GM23338 (cell line): ENCODE measurements at regions not wholly inside any gene's neighbourhood (a gene's known extent, or its start where the extent isn't known, plus 50 kb on each side); places are given as distances from the start of the nearest gene placed in this dataset.

Experiments
- EZH2 ChIP-seq: fragments of 200-600 bp; sonication (generic); IDR thresholded peaks from one replicate; pipeline ENCODE4 v1.8.0; 2017; ENCODE audit warnings: antibody characterized with exemption, mild to moderate bottlenecking, low read depth; ENCODE audit not compliant: unreplicated experiment
- EZH2phosphoT487 ChIP-seq: fragments of 200-600 bp; sonication (generic); IDR thresholded peaks from one replicate; pipeline ENCODE4 v1.8.1; 2018; ENCODE audit warnings: antibody characterized with exemption; ENCODE audit not compliant: unreplicated experiment
- JUNB ChIP-seq: IDR thresholded peaks from one replicate; pipeline ENCODE4 v1.6.1; 2016; ENCODE audit warnings: antibody characterized with exemption; ENCODE audit not compliant: unreplicated experiment
- POLR2AphosphoS5 ChIP-seq: IDR thresholded peaks from 2 replicates; pipeline ENCODE4 v1.6.1; 2016; ENCODE audit warnings: antibody characterized with exemption, low read depth
- STAT1 ChIP-seq: IDR thresholded peaks from one replicate; pipeline ENCODE4 v1.6.1; 2016; ENCODE audit warnings: antibody characterized with exemption; ENCODE audit not compliant: unreplicated experiment
- ZNF331 ChIP-seq: fragments of 250-450 bp; sonication (Bioruptor Pico); IDR thresholded peaks from 2 replicates; pipeline ENCODE4 v1.5.0; 2020; ENCODE audit warnings: low read depth, mild to moderate bottlenecking, moderate library complexity
- TF ChIP-seq, protein P1 (sequence below): fragments of 250-450 bp; sonication (Bioruptor Pico); IDR thresholded peaks from 2 replicates; pipeline ENCODE4 v1.5.0; 2020; ENCODE audit warnings: mild to moderate bottlenecking, moderate library complexity
- TF ChIP-seq, protein P2 (sequence below), 2 experiments: fragments of 200-600 bp in 1 of 2; sonication (generic) in 1 of 2; conservative IDR thresholded peaks; 2 replicates each; pipeline versions ENCODE4 v1.5.1 to v1.6.1; 2016 to 2017; ENCODE audit warnings: antibody characterized with exemption in 2 of 2, low read depth in 2 of 2, mild to moderate bottlenecking in 2 of 2, moderate library complexity in 1 of 2
- TF ChIP-seq, protein P3 (sequence below): IDR thresholded peaks from one replicate; pipeline ENCODE4 v1.6.1; 2018; ENCODE audit warnings: antibody characterized with exemption; ENCODE audit not compliant: unreplicated experiment

DNA sequence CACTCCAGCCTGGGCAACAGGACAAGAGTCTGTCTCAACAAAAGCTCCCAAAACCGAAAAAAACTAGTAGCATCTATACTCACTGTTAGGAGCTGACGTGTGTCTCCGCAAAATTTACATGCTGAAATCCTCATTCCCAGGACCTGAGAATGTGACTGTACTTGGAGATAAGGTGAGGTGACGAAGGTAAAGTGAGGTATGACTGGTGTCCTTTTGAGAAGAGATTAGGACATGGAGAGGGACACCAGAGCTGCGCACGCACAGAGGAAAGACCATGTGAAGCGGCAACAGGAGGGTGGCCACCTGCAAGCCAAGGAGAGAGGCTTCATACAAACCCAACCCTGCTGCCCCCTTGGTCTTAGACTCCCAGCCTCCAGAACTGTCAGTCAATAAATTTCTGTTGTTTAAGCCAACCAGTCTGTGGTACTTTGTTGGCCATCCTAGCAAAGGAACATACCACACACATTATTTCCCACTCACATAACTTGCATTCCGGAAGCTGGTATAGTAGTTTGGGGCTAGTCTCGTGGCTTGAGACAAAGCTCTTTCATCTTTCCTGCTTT is 1154.0 kb upstream of the CELF2 start (continued):
- TF ChIP-seq, protein P1, sequence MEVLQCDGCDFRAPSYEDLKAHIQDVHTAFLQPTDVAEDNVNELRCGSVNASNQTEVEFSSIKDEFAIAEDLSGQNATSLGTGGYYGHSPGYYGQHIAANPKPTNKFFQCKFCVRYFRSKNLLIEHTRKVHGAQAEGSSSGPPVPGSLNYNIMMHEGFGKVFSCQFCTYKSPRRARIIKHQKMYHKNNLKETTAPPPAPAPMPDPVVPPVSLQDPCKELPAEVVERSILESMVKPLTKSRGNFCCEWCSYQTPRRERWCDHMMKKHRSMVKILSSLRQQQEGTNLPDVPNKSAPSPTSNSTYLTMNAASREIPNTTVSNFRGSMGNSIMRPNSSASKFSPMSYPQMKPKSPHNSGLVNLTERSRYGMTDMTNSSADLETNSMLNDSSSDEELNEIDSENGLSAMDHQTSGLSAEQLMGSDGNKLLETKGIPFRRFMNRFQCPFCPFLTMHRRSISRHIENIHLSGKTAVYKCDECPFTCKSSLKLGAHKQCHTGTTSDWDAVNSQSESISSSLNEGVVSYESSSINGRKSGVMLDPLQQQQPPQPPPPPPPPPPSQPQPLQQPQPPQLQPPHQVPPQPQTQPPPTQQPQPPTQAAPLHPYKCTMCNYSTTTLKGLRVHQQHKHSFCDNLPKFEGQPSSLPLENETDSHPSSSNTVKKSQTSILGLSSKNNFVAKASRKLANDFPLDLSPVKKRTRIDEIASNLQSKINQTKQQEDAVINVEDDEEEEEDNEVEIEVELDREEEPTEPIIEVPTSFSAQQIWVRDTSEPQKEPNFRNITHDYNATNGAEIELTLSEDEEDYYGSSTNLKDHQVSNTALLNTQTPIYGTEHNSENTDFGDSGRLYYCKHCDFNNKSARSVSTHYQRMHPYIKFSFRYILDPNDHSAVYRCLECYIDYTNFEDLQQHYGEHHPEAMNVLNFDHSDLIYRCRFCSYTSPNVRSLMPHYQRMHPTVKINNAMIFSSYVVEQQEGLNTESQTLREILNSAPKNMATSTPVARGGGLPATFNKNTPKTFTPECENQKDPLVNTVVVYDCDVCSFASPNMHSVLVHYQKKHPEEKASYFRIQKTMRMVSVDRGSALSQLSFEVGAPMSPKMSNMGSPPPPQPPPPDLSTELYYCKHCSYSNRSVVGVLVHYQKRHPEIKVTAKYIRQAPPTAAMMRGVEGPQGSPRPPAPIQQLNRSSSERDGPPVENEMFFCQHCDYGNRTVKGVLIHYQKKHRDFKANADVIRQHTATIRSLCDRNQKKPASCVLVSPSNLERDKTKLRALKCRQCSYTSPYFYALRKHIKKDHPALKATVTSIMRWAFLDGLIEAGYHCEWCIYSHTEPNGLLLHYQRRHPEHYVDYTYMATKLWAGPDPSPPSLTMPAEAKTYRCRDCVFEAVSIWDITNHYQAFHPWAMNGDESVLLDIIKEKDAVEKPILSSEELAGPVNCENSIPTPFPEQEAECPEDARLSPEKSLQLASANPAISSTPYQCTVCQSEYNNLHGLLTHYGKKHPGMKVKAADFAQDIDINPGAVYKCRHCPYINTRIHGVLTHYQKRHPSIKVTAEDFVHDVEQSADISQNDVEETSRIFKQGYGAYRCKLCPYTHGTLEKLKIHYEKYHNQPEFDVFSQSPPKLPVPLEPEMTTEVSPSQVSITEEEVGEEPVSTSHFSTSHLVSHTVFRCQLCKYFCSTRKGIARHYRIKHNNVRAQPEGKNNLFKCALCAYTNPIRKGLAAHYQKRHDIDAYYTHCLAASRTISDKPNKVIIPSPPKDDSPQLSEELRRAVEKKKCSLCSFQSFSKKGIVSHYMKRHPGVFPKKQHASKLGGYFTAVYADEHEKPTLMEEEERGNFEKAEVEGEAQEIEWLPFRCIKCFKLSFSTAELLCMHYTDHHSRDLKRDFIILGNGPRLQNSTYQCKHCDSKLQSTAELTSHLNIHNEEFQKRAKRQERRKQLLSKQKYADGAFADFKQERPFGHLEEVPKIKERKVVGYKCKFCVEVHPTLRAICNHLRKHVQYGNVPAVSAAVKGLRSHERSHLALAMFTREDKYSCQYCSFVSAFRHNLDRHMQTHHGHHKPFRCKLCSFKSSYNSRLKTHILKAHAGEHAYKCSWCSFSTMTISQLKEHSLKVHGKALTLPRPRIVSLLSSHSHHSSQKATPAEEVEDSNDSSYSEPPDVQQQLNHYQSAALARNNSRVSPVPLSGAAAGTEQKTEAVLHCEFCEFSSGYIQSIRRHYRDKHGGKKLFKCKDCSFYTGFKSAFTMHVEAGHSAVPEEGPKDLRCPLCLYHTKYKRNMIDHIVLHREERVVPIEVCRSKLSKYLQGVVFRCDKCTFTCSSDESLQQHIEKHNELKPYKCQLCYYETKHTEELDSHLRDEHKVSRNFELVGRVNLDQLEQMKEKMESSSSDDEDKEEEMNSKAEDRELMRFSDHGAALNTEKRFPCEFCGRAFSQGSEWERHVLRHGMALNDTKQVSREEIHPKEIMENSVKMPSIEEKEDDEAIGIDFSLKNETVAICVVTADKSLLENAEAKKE (CRISPR knock-in tag), result no peak
- no peak for TF ChIP-seq JUNB
- TF ChIP-seq, protein P2, sequence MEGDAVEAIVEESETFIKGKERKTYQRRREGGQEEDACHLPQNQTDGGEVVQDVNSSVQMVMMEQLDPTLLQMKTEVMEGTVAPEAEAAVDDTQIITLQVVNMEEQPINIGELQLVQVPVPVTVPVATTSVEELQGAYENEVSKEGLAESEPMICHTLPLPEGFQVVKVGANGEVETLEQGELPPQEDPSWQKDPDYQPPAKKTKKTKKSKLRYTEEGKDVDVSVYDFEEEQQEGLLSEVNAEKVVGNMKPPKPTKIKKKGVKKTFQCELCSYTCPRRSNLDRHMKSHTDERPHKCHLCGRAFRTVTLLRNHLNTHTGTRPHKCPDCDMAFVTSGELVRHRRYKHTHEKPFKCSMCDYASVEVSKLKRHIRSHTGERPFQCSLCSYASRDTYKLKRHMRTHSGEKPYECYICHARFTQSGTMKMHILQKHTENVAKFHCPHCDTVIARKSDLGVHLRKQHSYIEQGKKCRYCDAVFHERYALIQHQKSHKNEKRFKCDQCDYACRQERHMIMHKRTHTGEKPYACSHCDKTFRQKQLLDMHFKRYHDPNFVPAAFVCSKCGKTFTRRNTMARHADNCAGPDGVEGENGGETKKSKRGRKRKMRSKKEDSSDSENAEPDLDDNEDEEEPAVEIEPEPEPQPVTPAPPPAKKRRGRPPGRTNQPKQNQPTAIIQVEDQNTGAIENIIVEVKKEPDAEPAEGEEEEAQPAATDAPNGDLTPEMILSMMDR (conservative IDR thresholded peaks at IDR 0.05; ENCODE audit: low read depth in 2 of 2), result no peak
- no peak for TF ChIP-seq POLR2AphosphoS5
- TF ChIP-seq EZH2phosphoT487, result no peak
- TF ChIP-seq STAT1, result no peak
- TF ChIP-seq, protein P3, sequence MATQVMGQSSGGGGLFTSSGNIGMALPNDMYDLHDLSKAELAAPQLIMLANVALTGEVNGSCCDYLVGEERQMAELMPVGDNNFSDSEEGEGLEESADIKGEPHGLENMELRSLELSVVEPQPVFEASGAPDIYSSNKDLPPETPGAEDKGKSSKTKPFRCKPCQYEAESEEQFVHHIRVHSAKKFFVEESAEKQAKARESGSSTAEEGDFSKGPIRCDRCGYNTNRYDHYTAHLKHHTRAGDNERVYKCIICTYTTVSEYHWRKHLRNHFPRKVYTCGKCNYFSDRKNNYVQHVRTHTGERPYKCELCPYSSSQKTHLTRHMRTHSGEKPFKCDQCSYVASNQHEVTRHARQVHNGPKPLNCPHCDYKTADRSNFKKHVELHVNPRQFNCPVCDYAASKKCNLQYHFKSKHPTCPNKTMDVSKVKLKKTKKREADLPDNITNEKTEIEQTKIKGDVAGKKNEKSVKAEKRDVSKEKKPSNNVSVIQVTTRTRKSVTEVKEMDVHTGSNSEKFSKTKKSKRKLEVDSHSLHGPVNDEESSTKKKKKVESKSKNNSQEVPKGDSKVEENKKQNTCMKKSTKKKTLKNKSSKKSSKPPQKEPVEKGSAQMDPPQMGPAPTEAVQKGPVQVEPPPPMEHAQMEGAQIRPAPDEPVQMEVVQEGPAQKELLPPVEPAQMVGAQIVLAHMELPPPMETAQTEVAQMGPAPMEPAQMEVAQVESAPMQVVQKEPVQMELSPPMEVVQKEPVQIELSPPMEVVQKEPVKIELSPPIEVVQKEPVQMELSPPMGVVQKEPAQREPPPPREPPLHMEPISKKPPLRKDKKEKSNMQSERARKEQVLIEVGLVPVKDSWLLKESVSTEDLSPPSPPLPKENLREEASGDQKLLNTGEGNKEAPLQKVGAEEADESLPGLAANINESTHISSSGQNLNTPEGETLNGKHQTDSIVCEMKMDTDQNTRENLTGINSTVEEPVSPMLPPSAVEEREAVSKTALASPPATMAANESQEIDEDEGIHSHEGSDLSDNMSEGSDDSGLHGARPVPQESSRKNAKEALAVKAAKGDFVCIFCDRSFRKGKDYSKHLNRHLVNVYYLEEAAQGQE, result no peak
- no peak for TF ChIP-seq EZH2
- TF ChIP-seq ZNF331 (CRISPR knock-in tag), result no peak
